Effector CD8-positive, alpha-beta T cell (primary cell): ENCODE measurements at regions not wholly inside any gene's neighbourhood (a gene's known extent, or its start where the extent isn't known, plus 50 kb on each side); places are given as distances from the start of the nearest gene placed in this dataset.

Source experiments
- DNase-seq: peaks from one replicate; lab custom pipeline; 2025; lab: John Stamatoyannopoulos, UW

- DNase-seq: no peak
These were observed 84.9 kb downstream of the ACKR3 start for GRCh38 chr2:236654496-236654895.

GRCh38 chr2:236656166-236656565 lies 86.5 kb downstream of the ACKR3 start:
- no peak for DNase-seq

- no peak for DNase-seq
These were observed 87.1 kb downstream of the ACKR3 start for GRCh38 chr2:236656721-236657120.

- DNase-seq: no peak
These were observed 87.6 kb downstream of the ACKR3 start for GRCh38 chr2:236657215-236657614.

- DNase-seq: no peak
These were observed 88.2 kb downstream of the ACKR3 start for GRCh38 chr2:236657801-236658200.

GRCh38 chr2:236658974-236659757 lies 89.5 kb downstream of the ACKR3 start:
- DNase-seq: no peak

- DNase-seq: no peak
These were observed 90.1 kb downstream of the ACKR3 start for GRCh38 chr2:236659758-236660150.

- no peak for DNase-seq
These were observed 91.6 kb downstream of the ACKR3 start for GRCh38 chr2:236661061-236661761.

GRCh38 chr2:236661762-236662110 lies 92.1 kb downstream of the ACKR3 start:
- no peak for DNase-seq

GRCh38 chr2:236662231-236663185 lies 92.9 kb downstream of the ACKR3 start:
- DNase-seq: no peak

GRCh38 chr2:236663287-236664101 lies 93.9 kb downstream of the ACKR3 start:
- DNase-seq: no peak

- DNase-seq: no peak
These were observed 94.5 kb downstream of the ACKR3 start for GRCh38 chr2:236664136-236664535.

GRCh38 chr2:236665101-236665500 lies 95.5 kb downstream of the ACKR3 start:
- no peak for DNase-seq

GRCh38 chr2:236665572-236666118 lies 96.0 kb downstream of the ACKR3 start:
- DNase-seq: no peak

- DNase-seq: no peak
These were observed 97.1 kb downstream of the ACKR3 start for GRCh38 chr2:236666646-236667204.

GRCh38 chr2:236667526-236667925 lies 97.9 kb downstream of the ACKR3 start:
- no peak for DNase-seq

- no peak for DNase-seq
These were observed 98.9 kb downstream of the ACKR3 start for GRCh38 chr2:236668531-236668969.

- no peak for DNase-seq
These were observed 100.6 kb downstream of the ACKR3 start for GRCh38 chr2:236670235-236670620.

GRCh38 chr2:236671896-236672562 lies 102.4 kb downstream of the ACKR3 start:
- DNase-seq: no peak

GRCh38 chr2:236672606-236673005 lies 103.0 kb downstream of the ACKR3 start:
- no peak for DNase-seq
